GM12878 (cell line): ENCODE measurements at regions not wholly inside any gene's neighbourhood (a gene's known extent, or its start where the extent isn't known, plus 50 kb on each side); places are given as distances from the start of the nearest gene placed in this dataset.

Experiments
- ATAC-seq: fragments of 200-7000 bp; cut with Tn5 transposase; 3 replicates; pipeline ENCODE4 v1.9.1; 2020; ENCODE audit warnings: mild to moderate bottlenecking, moderate library complexity
- BruUV-seq: library from RNA; stranded (reverse); fragments of 400-500 nt; replicated peaks from 2 replicates; lab custom pipeline; 2021; lab: Mats Ljungman, UMichigan
- CTCF ChIA-PET: fragments of 300-600 bp; sonication (Branson Sonifier 250); formaldehyde crosslinking; extraction: SDS; loops from one replicate; lab custom pipeline; 2021; ENCODE audit warnings: inconsistent platforms; lab: Yijun Ruan, JAX
- POLR2A ChIA-PET: fragments of 350-600 bp; formaldehyde crosslinking; extraction: SDS; loops from one replicate; lab custom pipeline; 2021; ENCODE audit warnings: inconsistent platforms; lab: Charles Lee
- RAD21 ChIA-PET: fragments of 300-600 bp; sonication (Branson Sonifier 250); formaldehyde crosslinking; loops from one replicate; lab custom pipeline; 2023; ENCODE audit warnings: antibody characterized with exemption; ENCODE audit not compliant: unreplicated experiment; lab: Charles Lee
- SMC1A ChIA-PET: fragments of 300-600 bp; sonication (Branson Sonifier 250); formaldehyde crosslinking; loops from one replicate; lab custom pipeline; 2023; ENCODE audit not compliant: unreplicated experiment, uncharacterized antibody; lab: Charles Lee
- DNase-seq: peaks from one replicate; pipeline ENCODE4 v3.0.0-alpha.2; 2011; ENCODE audit warnings: low read depth, low spot score
- FAIRE-seq: peaks from 3 replicates; lab custom pipeline; 2011; peaks lifted over from hg19 to GRCh38; lab: Jason Lieb, UNC
- H2AFZ ChIP-seq: 2 replicates; pipeline ENCODE4 v1.6.0; 2011; ENCODE audit warnings: low read depth, low read length, control low read depth; ENCODE audit not compliant: control insufficient read depth
- H3K27ac ChIP-seq: 2 replicates; pipeline ENCODE4 v1.5.1; 2011; ENCODE audit warnings: control low read depth; ENCODE audit not compliant: control insufficient read depth, insufficient read depth
- H3K27me3 ChIP-seq, 2 experiments: replicated peaks in 1 of 2; 2 replicates each; pipeline versions ENCODE4 v1.6.0 to v1.6.1; 2011; ENCODE audit warnings: low read length in 1 of 2; ENCODE audit not compliant: control insufficient read depth in 2 of 2, insufficient read depth in 2 of 2
- H3K36me3 ChIP-seq, 2 experiments: 2 replicates each; pipeline ENCODE4 v1.5.1; 2011; ENCODE audit warnings: low read length in 1 of 2; ENCODE audit not compliant: control insufficient read depth in 2 of 2, insufficient read depth in 2 of 2
- H3K4me1 ChIP-seq: 2 replicates; pipeline ENCODE4 v1.6.1; 2011; ENCODE audit warnings: mild to moderate bottlenecking, low read length, moderate library complexity, mixed read lengths; ENCODE audit not compliant: control insufficient read depth, insufficient read depth
- H3K4me2 ChIP-seq: 2 replicates; pipeline ENCODE4 v1.6.0; 2011; ENCODE audit warnings: control low read depth; ENCODE audit not compliant: control insufficient read depth, insufficient read depth
- H3K4me3 ChIP-seq: fragments of 200-600 bp; sonication (generic); 2 replicates; pipeline ENCODE4 v1.5.1; 2016
- H3K79me2 ChIP-seq: 2 replicates; pipeline ENCODE4 v1.6.0; 2011; ENCODE audit warnings: low read length; ENCODE audit not compliant: control insufficient read depth, insufficient read depth
- H3K9ac ChIP-seq: 2 replicates; pipeline ENCODE4 v1.8.0; 2011; ENCODE audit warnings: low read length, control low read depth, mixed read lengths; ENCODE audit not compliant: control insufficient read depth, insufficient read depth
- H3K9me3 ChIP-seq: replicated peaks from 3 replicates; pipeline ENCODE4 v1.5.1; 2011; ENCODE audit warnings: mild to moderate bottlenecking, low read length; ENCODE audit not compliant: control insufficient read depth, insufficient read depth
- H4K20me1 ChIP-seq: 2 replicates; pipeline ENCODE4 v1.6.0; 2011; ENCODE audit not compliant: control insufficient read depth, insufficient read depth
- ASH2L ChIP-seq: fragments of 300-600, 200-600 bp; sonication (generic); IDR thresholded peaks from 2 replicates; pipeline ENCODE4 v1.6.1; 2017; ENCODE audit warnings: low read depth, mild to moderate bottlenecking, borderline replicate concordance
- EZH2 ChIP-seq: IDR thresholded peaks from 2 replicates; pipeline ENCODE4 v1.6.1; 2012; ENCODE audit warnings: low read depth, mild to moderate bottlenecking, control low read depth, inconsistent platforms, low read length, borderline replicate concordance; ENCODE audit not compliant: control insufficient read depth
- HCFC1 ChIP-seq: fragments of 150-350 bp; IDR thresholded peaks from 2 replicates; pipeline ENCODE4 v1.6.1; 2014; ENCODE audit warnings: low read length
- MEF2B ChIP-seq: fragments of 450-650 bp; IDR thresholded peaks from 2 replicates; pipeline ENCODE4 v1.6.1; 2018; ENCODE audit warnings: mild to moderate bottlenecking, moderate library complexity; ENCODE audit not compliant: partially characterized antibody, poor library complexity, severe bottlenecking
- RAD21 ChIP-seq: IDR thresholded peaks from 2 replicates; pipeline ENCODE4 v1.6.1; 2011; ENCODE audit warnings: mild to moderate bottlenecking, low read depth, low read length, moderate library complexity; ENCODE audit not compliant: insufficient read depth
- RB1 ChIP-seq: fragments of 450-650 bp; formaldehyde crosslinking; IDR thresholded peaks from 2 replicates; pipeline ENCODE4 v1.6.1; 2017; ENCODE audit warnings: mild to moderate bottlenecking, borderline replicate concordance
- RBBP5 ChIP-seq: fragments of 200-600 bp; sonication (generic); conservative IDR thresholded peaks from 2 replicates; pipeline ENCODE4 v1.6.1; 2016
- SMAD5 ChIP-seq: IDR thresholded peaks from 2 replicates; pipeline ENCODE4 v1.6.1; 2016; ENCODE audit warnings: antibody characterized with exemption, low read depth
- SMC3 ChIP-seq: IDR thresholded peaks from 2 replicates; pipeline ENCODE4 v1.6.1; 2011; ENCODE audit warnings: low read length, improper control_type of control experiment, borderline replicate concordance
- TCF3 ChIP-seq: IDR thresholded peaks from 2 replicates; pipeline ENCODE4 v1.6.1; 2012; ENCODE audit warnings: low read depth, mild to moderate bottlenecking, low read length, borderline replicate concordance; ENCODE audit not compliant: insufficient read depth
- ZNF217 ChIP-seq: fragments of 450-650 bp; IDR thresholded peaks from 2 replicates; pipeline ENCODE4 v1.6.1; 2017; ENCODE audit warnings: antibody characterized with exemption, mild to moderate bottlenecking
- WGBS: methylation state at CpG from one replicate; pipeline ENCODE4 v1.1.6; 2016; ENCODE audit warnings: low lambda C conversion rate; ENCODE audit not compliant: insufficient replicate concordance, insufficient coverage; ENCODE audit errors: missing lambda C conversion rate; 5-methylcytosine and 5-hydroxymethylcytosine counted together
- in situ Hi-C: fragments of 300-500 bp; cut with MboI; formaldehyde crosslinking; loops from 9 replicates; pipeline ENCODE4 v1.14.3; 2018; ENCODE audit warnings: mixed read lengths
- intact Hi-C: fragments of 100-400 bp; cut with micrococcal nuclease; formaldehyde crosslinking; loops from one replicate; pipeline ENCODE4 v1.14.2; 2022; ENCODE audit not compliant: unreplicated experiment
- TF ChIP-seq, protein P1 (sequence below), 3 experiments: IDR thresholded peaks in 2 of 3; conservative IDR thresholded peaks in 1 of 3; 2 replicates each; pipeline ENCODE4 v1.5.1; 2011; ENCODE audit warnings: low read depth in 3 of 3, low read length in 3 of 3, mild to moderate bottlenecking in 3 of 3, control low read depth in 2 of 3, moderate library complexity in 2 of 3, inconsistent platforms in 1 of 3, mixed read lengths in 1 of 3; ENCODE audit not compliant: control insufficient read depth in 2 of 3, insufficient read depth in 1 of 3; ENCODE audit errors: extremely low read depth in 1 of 3

DNA sequence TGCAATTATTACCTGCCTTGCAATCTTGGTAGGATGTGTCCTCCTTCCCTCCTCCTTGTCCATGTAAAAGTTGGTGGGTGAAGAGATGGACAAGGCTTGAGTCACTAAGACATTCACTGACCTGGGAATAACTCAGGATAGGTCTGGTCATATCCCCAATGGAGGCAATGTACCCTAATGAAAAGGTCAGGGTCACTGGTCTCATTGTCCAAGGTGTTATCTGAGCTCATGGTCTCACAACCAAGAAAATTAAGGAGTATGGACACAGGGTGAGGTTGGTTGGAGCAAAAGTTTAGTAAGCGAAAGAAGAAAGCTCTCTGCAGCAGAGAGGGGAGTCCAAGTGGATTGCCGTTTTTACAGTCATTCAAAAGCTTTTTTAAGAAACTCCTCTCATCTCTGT, 179.0 kb downstream of the SNRPN start (continued):
- TF ChIP-seq EZH2 = no peak

DNA sequence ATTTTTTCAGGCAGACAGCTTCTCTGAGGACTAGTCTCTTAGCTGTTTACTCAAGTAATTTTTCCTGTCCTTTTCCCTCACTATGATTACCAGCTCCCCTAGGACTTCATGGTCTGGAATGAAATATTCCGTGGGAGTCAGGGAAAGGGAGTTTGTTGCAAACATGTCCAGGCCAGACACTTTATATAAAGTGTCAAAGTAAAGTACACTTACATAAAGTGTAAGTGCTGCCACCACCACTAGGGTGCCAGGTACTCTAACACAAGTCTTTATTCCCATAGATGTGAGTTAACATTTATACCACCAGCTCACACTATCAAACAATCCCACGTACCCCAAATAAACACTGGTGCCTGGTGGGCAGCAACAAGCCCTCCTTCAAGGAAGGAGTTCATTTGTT, 179.8 kb downstream of the SNRPN start:
- ATAC-seq (no peak), FAIRE-seq (no peak), DNase-seq (no peak)
- Histone ChIP-seq H2AFZ (no peak overlapping the region), H3K27me3 (no peaks in the 10 kb centered on the region), H3K4me1 (no peaks in the 10 kb centered on the region), H3K27ac (no peak overlapping the region), H3K79me2 (no peaks in the 10 kb centered on the region), H3K4me2 (no peak overlapping the region), H3K9me3 (no peaks in the 10 kb centered on the region; the same call in 2 of the 3 replicates), H3K4me3 (no peak overlapping the region), H4K20me1 (no peaks in the 10 kb centered on the region)
- RAD21 ChIA-PET = no interaction called here
- SMC1A ChIA-PET = interaction anchor here (0.5 to 0.6 kb wide), 2 partner anchors 275 to 278 kb away, joined by 3 read pairs; no protein-coding TSS in a partner anchor
- CTCF ChIA-PET = interaction anchor here (0.6 kb wide), 1 partner anchor 409 kb away, joined by 3 read pairs; no protein-coding TSS in a partner anchor
- no TSS peak for BruUV-seq
- 38% methylated on average over 2 of the region's 2 CpGs for WGBS
- in situ Hi-C loops = no loop called here
- POLR2A ChIA-PET = no interaction called here
- TF ChIP-seq TCF3 (no peak), HCFC1 (no peak), ZNF217 (no peak), ASH2L (no peak)
- TF ChIP-seq, all 136 proteins: peak for 0
- Histone ChIP-seq H3K36me3 (no peaks in the 10 kb centered on the region), H3K9ac (no peak overlapping the region)
- intact Hi-C loops = no loop called here

DNA sequence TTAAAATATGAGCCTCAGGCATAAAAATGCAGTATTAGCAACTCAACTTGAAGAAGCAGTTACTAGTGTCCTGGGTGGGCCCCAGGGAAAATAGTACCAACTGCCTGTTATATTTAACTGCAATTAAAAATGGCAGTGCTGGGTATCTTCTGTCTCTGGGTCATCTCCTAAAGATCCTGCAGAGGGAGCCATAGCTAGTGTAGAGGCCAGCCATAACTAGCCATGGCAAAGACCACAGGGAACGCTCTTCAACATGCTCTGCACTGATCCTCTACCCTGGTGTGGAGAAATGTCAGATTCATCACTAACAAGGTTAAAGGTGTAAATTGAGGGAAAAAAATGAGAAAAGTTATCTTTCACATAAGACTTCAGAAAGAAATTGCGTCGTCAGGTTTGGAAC, 181.3 kb downstream of the SNRPN start:
- 68% methylated on average over 3 of the region's 3 CpGs for WGBS
- H3K9ac ChIP-seq = no peak overlapping the region
- no peaks in the 10 kb centered on the region for H3K36me3 ChIP-seq
- intact Hi-C loops = no loop called here
- H3K4me1 ChIP-seq = no peaks in the 10 kb centered on the region
- CTCF ChIA-PET = no interaction called here
- no TSS peak for BruUV-seq
- no peaks in the 10 kb centered on the region for H4K20me1 ChIP-seq
- SMC1A ChIA-PET = no interaction called here
- RAD21 ChIA-PET = no interaction called here
- peak; percentile 23; the same call in 1 of the 2 replicates for TF ChIP-seq RAD21
- TF ChIP-seq, protein P1, sequence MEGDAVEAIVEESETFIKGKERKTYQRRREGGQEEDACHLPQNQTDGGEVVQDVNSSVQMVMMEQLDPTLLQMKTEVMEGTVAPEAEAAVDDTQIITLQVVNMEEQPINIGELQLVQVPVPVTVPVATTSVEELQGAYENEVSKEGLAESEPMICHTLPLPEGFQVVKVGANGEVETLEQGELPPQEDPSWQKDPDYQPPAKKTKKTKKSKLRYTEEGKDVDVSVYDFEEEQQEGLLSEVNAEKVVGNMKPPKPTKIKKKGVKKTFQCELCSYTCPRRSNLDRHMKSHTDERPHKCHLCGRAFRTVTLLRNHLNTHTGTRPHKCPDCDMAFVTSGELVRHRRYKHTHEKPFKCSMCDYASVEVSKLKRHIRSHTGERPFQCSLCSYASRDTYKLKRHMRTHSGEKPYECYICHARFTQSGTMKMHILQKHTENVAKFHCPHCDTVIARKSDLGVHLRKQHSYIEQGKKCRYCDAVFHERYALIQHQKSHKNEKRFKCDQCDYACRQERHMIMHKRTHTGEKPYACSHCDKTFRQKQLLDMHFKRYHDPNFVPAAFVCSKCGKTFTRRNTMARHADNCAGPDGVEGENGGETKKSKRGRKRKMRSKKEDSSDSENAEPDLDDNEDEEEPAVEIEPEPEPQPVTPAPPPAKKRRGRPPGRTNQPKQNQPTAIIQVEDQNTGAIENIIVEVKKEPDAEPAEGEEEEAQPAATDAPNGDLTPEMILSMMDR (IDR thresholded peaks at IDR 0.05 in 2 of 3, conservative IDR thresholded peaks at IDR 0.05 in 1 of 3; ENCODE audit: control insufficient read depth in 2 of 3, extremely low read depth in 1 of 3, insufficient read depth in 1 of 3, low read depth in 3 of 3, low read length in 3 of 3) = peak in 2 of 3 experiments; percentile 4 to 29; a peak in 2 of 6 replicates
- TF ChIP-seq MEF2B = no peak
- TF ChIP-seq RB1 = no peak
- peak; percentile 14; the same call in 1 of the 2 replicates for TF ChIP-seq SMC3
- TF ChIP-seq RBBP5 = no peak
- no peak for TF ChIP-seq SMAD5
- no peaks in the 10 kb centered on the region for H3K79me2 ChIP-seq
- no peak overlapping the region for H2AFZ ChIP-seq
- DNase-seq (no peak), FAIRE-seq (no peak), ATAC-seq (no peak)
- H3K27me3 ChIP-seq = no peaks in the 10 kb centered on the region
- no peak overlapping the region for H3K4me2 ChIP-seq
- H3K9me3 ChIP-seq = no peaks in the 10 kb centered on the region; the same call in 2 of the 3 replicates
- H3K4me3 ChIP-seq = no peak overlapping the region
- POLR2A ChIA-PET = no interaction called here
- in situ Hi-C loops = no loop called here
- H3K27ac ChIP-seq = no peak overlapping the region
